Left lung (tissue), 4 donors: ENCODE measurements at regions not wholly inside any gene's neighbourhood (a gene's known extent, or its start where the extent isn't known, plus 50 kb on each side); places are given as distances from the start of the nearest gene placed in this dataset.

ENCODE experiments used
- ATAC-seq: fragments of 200-7000 bp; cut with Tn5 transposase; one replicate; pipeline ENCODE4 v1.9.1; 2020; ENCODE audit warnings: moderate library complexity
- DNase-seq, 4 donors: peaks; one replicate each; pipeline ENCODE4 v3.0.0-alpha.2; 2013 to 2020
- H3K27ac ChIP-seq, 2 donors: fragments of 200-600 bp; sonication (generic) in 1 of 2; one replicate each; pipeline versions ENCODE4 v1.5.0 to v1.8.0; 2020 to 2021
- H3K27me3 ChIP-seq, 2 donors: fragments of 200-600 bp; sonication (generic) in 1 of 2; one replicate each; pipeline versions ENCODE4 v1.5.0 to v1.8.0; 2020 to 2021
- H3K36me3 ChIP-seq, 2 donors: fragments of 200-600 bp; sonication (generic) in 1 of 2; one replicate each; pipeline versions ENCODE4 v1.5.0 to v1.8.0; 2020 to 2021
- H3K4me1 ChIP-seq, 2 donors: fragments of 200-600 bp; one replicate each; pipeline ENCODE4 v1.8.0; 2021
- H3K4me3 ChIP-seq, 2 donors: fragments of 200-600 bp; sonication (generic) in 1 of 2; one replicate each; pipeline versions ENCODE4 v1.5.0 to v1.8.0; 2020 to 2021; ENCODE audit warnings: mild to moderate bottlenecking in 1 of 2
- H3K9me3 ChIP-seq, 2 donors: fragments of 200-600 bp; sonication (generic) in 1 of 2; one replicate each; pipeline versions ENCODE4 v1.5.0 to v1.8.0; 2020 to 2021
- intact Hi-C, 2 donors: fragments of 100-400 bp; cut with DNase I; formaldehyde crosslinking; loops; one replicate each; pipeline versions ENCODE4 v1.11.2 to v1.14.2; 2022
- TF ChIP-seq, protein P1 (sequence below), 2 donors: fragments of 200-600 bp; sonication (generic) in 1 of 2; IDR thresholded peaks; one replicate each; pipeline versions ENCODE4 v1.5.0 to v1.8.0; 2021; ENCODE audit warnings: antibody characterized with exemption in 2 of 2
- donor health status: DM: no; HTN: yes; CAD: no.
- donor health status: DM: no; HTN: no; CAD: no.

DNA sequence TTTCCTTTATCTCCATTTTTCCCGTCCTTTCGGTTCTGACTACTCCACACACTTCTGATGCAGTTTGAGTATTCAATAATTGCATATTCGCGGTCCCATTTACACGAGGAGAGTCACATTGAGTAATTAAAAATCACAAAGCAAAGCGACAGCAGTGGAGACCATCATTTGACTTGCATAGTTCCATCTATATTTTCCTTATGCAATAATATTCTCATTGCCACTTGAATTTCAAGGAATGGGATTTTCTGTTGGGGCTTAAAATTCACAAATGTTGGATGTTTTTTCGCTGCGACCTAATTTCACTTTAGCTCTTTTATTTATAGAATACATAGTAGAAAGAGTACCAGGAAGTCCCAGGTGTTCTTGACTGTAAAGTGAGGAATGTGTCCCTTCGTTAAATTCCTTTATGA lies 186.8 kb downstream of the ZEB2 start:
- Histone ChIP-seq H3K9me3 (no peaks in the 10 kb centered on the region), H3K4me3 (peak overlapping the region; percentile 38 to 77), H3K27ac (peak overlapping the region; percentile 63 to 94), H3K4me1 (peaks cover 0 to 32% of the 10 kb centered on the region in 2 donors), H3K27me3 (no peaks in the 10 kb centered on the region), H3K36me3 (no peaks in the 10 kb centered on the region)
- TF ChIP-seq, protein P1, sequence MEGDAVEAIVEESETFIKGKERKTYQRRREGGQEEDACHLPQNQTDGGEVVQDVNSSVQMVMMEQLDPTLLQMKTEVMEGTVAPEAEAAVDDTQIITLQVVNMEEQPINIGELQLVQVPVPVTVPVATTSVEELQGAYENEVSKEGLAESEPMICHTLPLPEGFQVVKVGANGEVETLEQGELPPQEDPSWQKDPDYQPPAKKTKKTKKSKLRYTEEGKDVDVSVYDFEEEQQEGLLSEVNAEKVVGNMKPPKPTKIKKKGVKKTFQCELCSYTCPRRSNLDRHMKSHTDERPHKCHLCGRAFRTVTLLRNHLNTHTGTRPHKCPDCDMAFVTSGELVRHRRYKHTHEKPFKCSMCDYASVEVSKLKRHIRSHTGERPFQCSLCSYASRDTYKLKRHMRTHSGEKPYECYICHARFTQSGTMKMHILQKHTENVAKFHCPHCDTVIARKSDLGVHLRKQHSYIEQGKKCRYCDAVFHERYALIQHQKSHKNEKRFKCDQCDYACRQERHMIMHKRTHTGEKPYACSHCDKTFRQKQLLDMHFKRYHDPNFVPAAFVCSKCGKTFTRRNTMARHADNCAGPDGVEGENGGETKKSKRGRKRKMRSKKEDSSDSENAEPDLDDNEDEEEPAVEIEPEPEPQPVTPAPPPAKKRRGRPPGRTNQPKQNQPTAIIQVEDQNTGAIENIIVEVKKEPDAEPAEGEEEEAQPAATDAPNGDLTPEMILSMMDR (IDR thresholded peaks at IDR 0.05) = no peak
- intact Hi-C loops = no loop called here
- ATAC-seq (no peak), DNase-seq (no peak)

DNA sequence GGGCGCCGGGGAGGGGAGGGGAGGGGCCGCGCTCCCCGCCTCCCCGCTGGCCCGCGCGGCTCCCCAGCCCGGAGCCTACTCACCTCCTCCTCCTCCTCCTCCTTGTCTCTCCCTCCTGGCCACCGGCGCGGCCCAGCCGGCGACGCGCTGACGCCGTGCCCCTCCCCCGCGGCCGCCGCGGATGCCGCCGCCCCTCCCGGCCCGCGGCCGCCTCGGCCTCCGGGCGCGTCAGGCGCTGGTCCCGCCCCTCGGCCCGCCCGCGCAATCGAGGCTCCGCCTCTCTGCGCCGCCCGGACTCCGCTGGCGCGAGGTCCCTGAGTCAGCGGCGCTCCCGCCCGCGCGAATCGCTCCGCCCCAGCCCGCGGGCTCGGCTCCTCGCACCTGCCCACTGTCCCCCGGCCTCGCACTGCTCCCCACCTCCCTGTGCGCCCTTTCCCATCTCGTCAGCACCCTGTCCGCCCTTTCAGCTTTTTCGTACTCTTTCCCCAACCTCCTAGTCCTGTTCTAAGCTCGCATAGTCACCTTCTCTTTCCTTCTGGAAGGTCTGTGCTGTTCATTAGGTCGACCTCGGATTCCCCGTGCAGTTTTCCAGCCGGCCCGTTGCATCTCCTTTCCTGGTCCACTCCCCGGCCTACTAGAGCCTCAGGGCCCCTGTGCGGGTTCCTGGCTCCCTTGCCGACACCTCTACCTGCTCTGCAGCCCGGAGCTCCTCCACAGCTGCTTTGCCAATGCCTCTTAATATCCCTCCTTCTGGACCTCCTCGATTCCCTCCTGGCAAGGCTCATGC lies 187.4 kb downstream of the ZEB2 start:
- Histone ChIP-seq H3K27me3 (no peaks in the 10 kb centered on the region), H3K27ac (peak overlapping the region; percentile 87 to 94), H3K4me1 (peaks cover 0 to 32% of the 10 kb centered on the region in 2 donors), H3K9me3 (no peaks in the 10 kb centered on the region), H3K4me3 (peak overlapping the region; percentile 58 to 77), H3K36me3 (no peaks in the 10 kb centered on the region)
- intact Hi-C loops = no loop called here
- DNase-seq (peak; percentile 89 to 98 (median 92)), ATAC-seq (peak; percentile 95)
- TF ChIP-seq, protein P1 (IDR thresholded peaks at IDR 0.05) = no peak

DNA sequence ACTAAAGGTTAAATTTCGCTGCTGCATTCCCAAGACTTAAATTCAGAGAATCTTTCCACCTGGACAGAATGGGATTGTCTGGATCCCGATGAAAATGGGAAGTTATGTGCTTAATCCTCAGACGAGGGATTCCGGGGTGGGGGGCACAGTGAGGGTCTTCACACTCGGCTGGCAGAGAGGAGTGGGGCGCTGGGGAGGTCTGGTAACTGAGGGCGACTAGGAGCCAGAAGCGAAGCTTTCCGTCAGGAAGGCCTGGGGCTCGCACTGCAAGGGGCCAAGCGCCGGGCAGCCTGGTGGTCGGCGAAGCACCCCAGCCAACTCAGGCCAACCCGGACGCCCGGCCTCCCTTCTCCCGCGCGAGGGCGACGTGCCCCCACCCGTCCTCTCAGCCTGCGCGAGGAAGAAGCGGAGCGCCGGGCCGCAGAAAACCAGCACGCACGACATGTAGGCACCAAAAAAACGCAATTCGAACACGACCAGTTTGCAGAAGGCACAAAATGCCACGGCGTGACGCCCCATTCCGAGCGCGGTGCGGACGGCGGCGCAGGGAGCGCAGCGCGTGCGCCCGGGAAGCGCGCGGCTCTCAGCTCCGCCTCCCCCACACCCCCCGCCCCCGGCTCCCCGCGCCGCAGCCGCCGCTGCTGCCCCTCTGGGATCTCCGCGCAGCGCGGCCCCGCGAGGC lies 188.1 kb downstream of the ZEB2 start:
- peak overlapping the region; percentile 87 to 94 for H3K27ac ChIP-seq
- TF ChIP-seq, protein P1 (IDR thresholded peaks at IDR 0.05) = no peak
- no peaks in the 10 kb centered on the region for H3K36me3 ChIP-seq
- no peaks in the 10 kb centered on the region for H3K9me3 ChIP-seq
- intact Hi-C loops = no loop called here
- ATAC-seq (peak; percentile 89), DNase-seq (peak in 1 of 4 donors; percentile 71)
- no peaks in the 10 kb centered on the region for H3K27me3 ChIP-seq
- peak overlapping the region; percentile 58 to 77 for H3K4me3 ChIP-seq
- H3K4me1 ChIP-seq = peaks cover 0 to 32% of the 10 kb centered on the region in 2 donors

DNA sequence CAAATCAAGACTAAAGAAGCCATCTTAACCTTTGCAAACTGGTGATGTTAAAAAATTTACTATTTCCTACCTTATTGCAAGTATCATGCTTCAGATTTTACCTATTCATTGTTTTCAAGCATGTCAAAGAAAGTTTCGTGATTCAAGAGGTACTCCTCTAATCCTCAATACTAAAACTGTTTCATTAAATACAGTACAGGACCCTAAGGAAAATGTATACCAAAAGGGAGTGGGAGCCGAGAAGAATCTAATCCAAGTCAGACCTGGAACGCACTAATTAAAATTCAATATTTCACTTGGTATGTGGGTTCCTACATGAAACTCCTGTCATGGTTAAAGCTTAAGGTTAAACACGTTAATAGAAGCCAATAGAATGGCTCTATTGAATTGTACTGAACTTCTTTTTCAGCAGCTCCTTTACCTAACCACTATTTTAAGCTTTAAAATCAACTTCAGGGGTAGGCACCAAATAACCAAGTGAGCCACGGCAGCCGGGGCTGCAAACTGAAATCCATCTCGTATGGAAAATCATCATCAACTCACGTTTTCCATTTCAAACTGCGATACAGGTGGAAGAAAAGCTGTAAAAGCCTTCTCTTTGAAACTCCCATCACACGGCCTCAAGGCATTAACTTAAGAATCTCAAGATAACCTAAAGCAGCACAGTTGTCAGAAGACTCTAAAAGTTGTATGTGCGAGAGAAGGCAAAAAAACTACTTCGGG lies 188.8 kb downstream of the ZEB2 start:
- H3K4me3 ChIP-seq = peak overlapping the region; percentile 58 to 77
- no peaks in the 10 kb centered on the region for H3K9me3 ChIP-seq
- intact Hi-C loops = no loop called here
- peaks cover 0 to 32% of the 10 kb centered on the region in 2 donors for H3K4me1 ChIP-seq
- peak overlapping the region; percentile 87 to 94 for H3K27ac ChIP-seq
- ATAC-seq (no peak), DNase-seq (peak in 2 of 4 donors; percentile 32 to 35)
- no peaks in the 10 kb centered on the region for H3K36me3 ChIP-seq
- H3K27me3 ChIP-seq = no peaks in the 10 kb centered on the region
- TF ChIP-seq, protein P1 (IDR thresholded peaks at IDR 0.05) = no peak

DNA sequence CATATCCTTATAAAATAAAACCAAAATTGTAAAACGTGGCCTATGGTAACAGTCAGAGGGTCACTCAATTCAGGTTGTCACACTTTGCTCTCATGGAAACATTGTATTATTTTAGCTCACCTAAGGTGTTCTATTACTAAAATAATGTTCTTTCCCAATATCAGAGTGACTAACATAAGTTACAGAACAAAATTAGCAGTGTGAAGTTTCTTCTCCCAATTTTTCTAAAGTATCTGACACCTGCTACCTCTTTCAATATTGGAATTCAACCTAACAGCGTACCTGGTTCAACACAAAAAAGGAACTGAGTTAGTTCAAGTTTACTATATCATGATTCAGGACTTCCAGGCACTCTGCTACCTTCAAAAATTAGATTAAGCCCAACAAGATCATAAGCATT lies 190.4 kb downstream of the ZEB2 start:
- ATAC-seq (no peak), DNase-seq (no peak)
- TF ChIP-seq, protein P1 (IDR thresholded peaks at IDR 0.05) = no peak
- peaks cover 0 to 32% of the 10 kb centered on the region in 2 donors for H3K4me1 ChIP-seq
- no peak overlapping the region for H3K4me3 ChIP-seq
- H3K27ac ChIP-seq = no peak overlapping the region
- intact Hi-C loops = no loop called here
- no peaks in the 10 kb centered on the region for H3K9me3 ChIP-seq
- no peaks in the 10 kb centered on the region for H3K27me3 ChIP-seq
- H3K36me3 ChIP-seq = no peaks in the 10 kb centered on the region
